Testis (tissue), 2 donors: ENCODE measurements at regions not wholly inside any gene's neighbourhood (a gene's known extent, or its start where the extent isn't known, plus 50 kb on each side); places are given as distances from the start of the nearest gene placed in this dataset.

Experiments used
- DNase-seq: peaks from one replicate; pipeline ENCODE4 v3.0.0-alpha.2; 2019
- H3K27ac ChIP-seq, 2 donors: fragments of 200-600 bp; sonication (generic); one replicate each; pipeline ENCODE4 v1.5.1; 2019
- H3K27me3 ChIP-seq: fragments of 200-600 bp; sonication (generic); one replicate; pipeline ENCODE4 v1.5.1; 2019
- H3K36me3 ChIP-seq: fragments of 200-600 bp; sonication (generic); one replicate; pipeline ENCODE4 v1.5.1; 2017; ENCODE audit warnings: low read depth; ENCODE audit errors: missing control alignments
- H3K4me1 ChIP-seq: fragments of 200-600 bp; sonication (generic); one replicate; pipeline ENCODE4 v1.5.1; 2019
- H3K4me3 ChIP-seq, 2 donors: fragments of 200-600 bp; sonication (generic); one replicate each; pipeline ENCODE4 v1.5.1; 2017 to 2019
- H3K9me3 ChIP-seq: fragments of 200-600 bp; sonication (generic); one replicate; pipeline ENCODE4 v1.5.1; 2017
- POLR2A ChIP-seq: fragments of 450-650 bp; IDR thresholded peaks from one replicate; pipeline ENCODE4 v1.6.1; 2017; ENCODE audit warnings: antibody characterized with exemption, mild to moderate bottlenecking, moderate library complexity
- WGBS, 2 donors: methylation state at CpG; one replicate each; pipeline ENCODE4 v1.1.5; 2018; 5-methylcytosine and 5-hydroxymethylcytosine counted together
- intact Hi-C: fragments of 100-400 bp; cut with DNase I; formaldehyde crosslinking; loops from one replicate; pipeline ENCODE4 v1.15.1; 2023; ENCODE audit warnings: low total_unique reads
- TF ChIP-seq, protein P1 (sequence below), 3 experiments: fragments of 450-650 bp in 2 of 3; fragments of 200-600 bp in 1 of 3; sonication (generic) in 1 of 3; IDR thresholded peaks; one replicate each; pipeline ENCODE4 v1.5.1; 2016 to 2019; ENCODE audit warnings: antibody characterized with exemption in 3 of 3, mild to moderate bottlenecking in 2 of 3, moderate library complexity in 1 of 3

DNA sequence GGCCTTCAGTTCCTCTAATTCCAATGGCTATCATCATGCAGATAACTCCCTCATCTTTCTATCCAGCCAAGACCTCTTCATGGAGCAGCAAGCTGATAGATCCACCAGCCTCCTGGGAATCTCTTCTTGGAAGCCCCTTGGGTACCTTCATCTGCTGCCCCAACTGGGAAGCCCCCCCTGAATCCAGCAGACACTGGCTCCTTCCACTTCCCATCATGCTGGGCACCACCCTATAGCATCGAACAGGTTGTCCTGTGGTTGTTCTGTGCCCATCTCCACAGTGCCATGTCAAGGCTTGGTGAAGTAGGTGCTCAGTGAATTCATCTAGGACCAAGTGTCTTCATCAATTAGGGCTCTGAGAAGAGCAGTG lies 410.4 kb upstream of the KLF4 start:
- Histone ChIP-seq H3K9me3 (no peaks in the 10 kb centered on the region), H3K27me3 (no peaks in the 10 kb centered on the region), H3K36me3 (no peaks in the 10 kb centered on the region), H3K4me1 (no peaks in the 10 kb centered on the region), H3K27ac (no peak overlapping the region), H3K4me3 (no peak overlapping the region)
- no peak for DNase-seq
- TF ChIP-seq, protein P1, sequence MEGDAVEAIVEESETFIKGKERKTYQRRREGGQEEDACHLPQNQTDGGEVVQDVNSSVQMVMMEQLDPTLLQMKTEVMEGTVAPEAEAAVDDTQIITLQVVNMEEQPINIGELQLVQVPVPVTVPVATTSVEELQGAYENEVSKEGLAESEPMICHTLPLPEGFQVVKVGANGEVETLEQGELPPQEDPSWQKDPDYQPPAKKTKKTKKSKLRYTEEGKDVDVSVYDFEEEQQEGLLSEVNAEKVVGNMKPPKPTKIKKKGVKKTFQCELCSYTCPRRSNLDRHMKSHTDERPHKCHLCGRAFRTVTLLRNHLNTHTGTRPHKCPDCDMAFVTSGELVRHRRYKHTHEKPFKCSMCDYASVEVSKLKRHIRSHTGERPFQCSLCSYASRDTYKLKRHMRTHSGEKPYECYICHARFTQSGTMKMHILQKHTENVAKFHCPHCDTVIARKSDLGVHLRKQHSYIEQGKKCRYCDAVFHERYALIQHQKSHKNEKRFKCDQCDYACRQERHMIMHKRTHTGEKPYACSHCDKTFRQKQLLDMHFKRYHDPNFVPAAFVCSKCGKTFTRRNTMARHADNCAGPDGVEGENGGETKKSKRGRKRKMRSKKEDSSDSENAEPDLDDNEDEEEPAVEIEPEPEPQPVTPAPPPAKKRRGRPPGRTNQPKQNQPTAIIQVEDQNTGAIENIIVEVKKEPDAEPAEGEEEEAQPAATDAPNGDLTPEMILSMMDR (IDR thresholded peaks at IDR 0.05) = no peak
- TF ChIP-seq POLR2A = no peak
- intact Hi-C loops = no loop called here
- 67 to 95% methylated on average over 1 of the region's 1 CpG for WGBS, 2 donors

DNA sequence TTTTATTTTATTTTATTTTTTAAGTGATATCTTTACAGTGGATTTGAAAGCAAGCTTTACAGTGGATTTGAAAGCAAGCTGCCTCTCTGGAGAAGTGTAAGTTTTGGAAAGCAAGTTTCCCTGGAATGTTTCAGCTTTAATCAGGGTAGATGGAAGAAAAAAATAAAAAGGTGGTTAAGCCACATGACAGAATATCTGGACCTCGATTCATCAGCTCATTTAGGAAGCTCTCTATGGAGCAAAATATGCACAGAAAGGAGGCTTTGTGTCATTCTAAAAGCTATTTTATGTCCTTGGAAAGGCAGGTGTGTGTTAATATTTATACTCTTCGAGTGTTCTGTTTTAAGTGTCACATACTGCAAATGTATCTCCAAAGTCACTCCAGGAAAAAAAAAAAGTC lies 409.2 kb upstream of the KLF4 start:
- DNase-seq = no peak
- Histone ChIP-seq H3K27me3 (no peaks in the 10 kb centered on the region), H3K36me3 (no peaks in the 10 kb centered on the region), H3K9me3 (no peaks in the 10 kb centered on the region), H3K4me1 (no peaks in the 10 kb centered on the region), H3K4me3 (no peak overlapping the region), H3K27ac (no peak overlapping the region)
- TF ChIP-seq POLR2A = no peak
- TF ChIP-seq, protein P1 (IDR thresholded peaks at IDR 0.05) = no peak
- intact Hi-C loops = no loop called here
- WGBS, 2 donors = 57 to 69% methylated on average over 2 of the region's 2 CpGs

DNA sequence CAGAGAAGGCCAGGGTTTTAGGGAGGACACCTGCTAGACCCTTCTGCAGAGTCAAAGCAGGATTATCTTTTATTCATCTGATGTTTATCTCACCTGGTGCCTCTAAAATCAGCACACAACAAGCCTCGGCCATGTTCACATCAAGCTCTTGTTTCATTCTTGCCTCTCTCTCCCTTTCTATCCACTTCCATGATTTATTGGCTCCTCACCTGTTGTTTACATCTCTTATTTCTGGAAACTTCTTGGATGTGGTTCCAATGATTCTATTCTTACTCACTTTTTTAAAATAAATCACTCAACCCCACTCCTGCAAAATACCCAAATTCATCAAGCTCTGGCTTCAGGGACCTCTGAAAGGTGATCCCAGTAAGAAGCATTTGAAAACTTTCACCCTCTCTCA lies 407.0 kb upstream of the KLF4 start:
- Histone ChIP-seq H3K36me3 (no peaks in the 10 kb centered on the region), H3K27ac (no peak overlapping the region), H3K9me3 (no peaks in the 10 kb centered on the region), H3K4me1 (no peaks in the 10 kb centered on the region), H3K4me3 (no peak overlapping the region), H3K27me3 (no peaks in the 10 kb centered on the region)
- 92 to 94% methylated on average over 1 of the region's 1 CpG for WGBS, 2 donors
- intact Hi-C loops = no loop called here
- TF ChIP-seq POLR2A = no peak
- TF ChIP-seq, protein P1 (IDR thresholded peaks at IDR 0.05) = no peak
- DNase-seq = no peak

DNA sequence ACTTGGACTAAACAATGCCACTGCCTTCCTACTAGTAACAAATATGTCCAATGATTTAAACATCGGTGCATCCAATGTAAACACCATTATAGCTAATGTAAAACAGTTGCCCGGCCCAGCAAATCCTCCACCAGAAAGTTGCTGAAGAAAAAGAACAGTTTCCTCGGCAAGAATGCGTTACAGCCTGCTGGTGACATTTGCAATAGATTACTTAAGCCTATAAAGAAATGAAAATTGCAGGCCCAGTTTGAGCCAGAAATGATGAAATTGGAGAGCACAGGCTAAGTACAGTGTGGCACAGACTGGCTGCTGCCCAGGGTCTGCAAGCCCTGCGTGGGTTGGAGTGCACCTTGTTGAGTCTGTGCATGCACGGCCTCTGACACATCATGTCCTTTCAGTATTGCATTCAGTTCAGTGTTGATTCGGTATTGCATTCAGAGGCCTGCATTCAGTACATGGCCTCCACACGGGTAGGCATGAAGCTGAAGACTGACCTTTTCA lies 406.0 kb upstream of the KLF4 start:
- WGBS, 2 donors = 72 to 78% methylated on average over 8 of the region's 8 CpGs
- intact Hi-C loops = no loop called here

More for the DNA sequence above, 406.0 kb upstream of the KLF4 start:
- TF ChIP-seq POLR2A = no peak
- TF ChIP-seq, protein P1 (IDR thresholded peaks at IDR 0.05) = no peak
- Histone ChIP-seq H3K27me3 (no peaks in the 10 kb centered on the region), H3K4me3 (no peak overlapping the region), H3K4me1 (no peaks in the 10 kb centered on the region), H3K9me3 (no peaks in the 10 kb centered on the region), H3K36me3 (no peaks in the 10 kb centered on the region), H3K27ac (no peak overlapping the region)
- no peak for DNase-seq
